ENCODE measurements at regions not wholly inside any gene's neighbourhood (a gene's known extent, or its start where the extent isn't known, plus 50 kb on each side); places are given as distances from the start of the nearest gene placed in this dataset.

- intact Hi-C loops (cut with DNase I) = no loop called here
- H3K4me3 ChIP-seq = no peak overlapping the region
- TF ChIP-seq POLR2A (IDR thresholded peaks at IDR 0.05; ENCODE audit: low read depth) (no peak), POLR2AphosphoS5 (IDR thresholded peaks at IDR 0.05) (no peak), CTCF (IDR thresholded peaks at IDR 0.05) (no peak), EP300 (IDR thresholded peaks at IDR 0.05) (no peak)
Measured at GRCh38 chr4:82055156-82055555, 318.6 kb downstream of the HNRNPD start.

GRCh38 chr4:82053396-82053795 is 320.4 kb downstream of the HNRNPD start:
- TF ChIP-seq POLR2AphosphoS5 (IDR thresholded peaks at IDR 0.05) (no peak), EP300 (IDR thresholded peaks at IDR 0.05) (no peak), POLR2A (IDR thresholded peaks at IDR 0.05; ENCODE audit: low read depth) (no peak), CTCF (IDR thresholded peaks at IDR 0.05) (no peak)
- DNase-seq (ENCODE audit: extremely low spot score) = no peak
- H3K4me1 ChIP-seq = no peaks in the 10 kb centered on the region
- H3K9me3 ChIP-seq = no peaks in the 10 kb centered on the region
- WGBS = 90% methylated on average over 2 of the region's 2 CpGs
- no peak overlapping the region for H3K27ac ChIP-seq (replicated peaks in 1 of 4)
- intact Hi-C loops (cut with DNase I) = no loop called here
- no peak overlapping the region for H3K4me3 ChIP-seq
- H3K36me3 ChIP-seq = no peaks in the 10 kb centered on the region
- H3K27me3 ChIP-seq = no peaks in the 10 kb centered on the region

More at GRCh38 chr4:82055156-82055555, 318.6 kb downstream of the HNRNPD start:
- no peaks in the 10 kb centered on the region for H3K36me3 ChIP-seq
- no peaks in the 10 kb centered on the region for H3K9me3 ChIP-seq
- no peak overlapping the region for H3K27ac ChIP-seq (replicated peaks in 1 of 4)
- 75% methylated on average over 1 of the region's 1 CpG for WGBS
- H3K4me1 ChIP-seq = no peaks in the 10 kb centered on the region
- no peaks in the 10 kb centered on the region for H3K27me3 ChIP-seq
- no peak for DNase-seq (ENCODE audit: extremely low spot score)

GRCh38 chr4:82050796-82051195 is 323.0 kb downstream of the HNRNPD start:
- WGBS = 80% methylated on average over 2 of the region's 2 CpGs
- H3K9me3 ChIP-seq = no peaks in the 10 kb centered on the region
- no peaks in the 10 kb centered on the region for H3K36me3 ChIP-seq
- no peak for TF ChIP-seq EP300 (IDR thresholded peaks at IDR 0.05)
- no peak for TF ChIP-seq POLR2AphosphoS5 (IDR thresholded peaks at IDR 0.05)
- no peak for TF ChIP-seq CTCF (IDR thresholded peaks at IDR 0.05)
- TF ChIP-seq POLR2A (IDR thresholded peaks at IDR 0.05; ENCODE audit: low read depth) = no peak
- no peak for DNase-seq (ENCODE audit: extremely low spot score)
- no peaks in the 10 kb centered on the region for H3K4me1 ChIP-seq
- H3K4me3 ChIP-seq = no peak overlapping the region
- peaks cover 0 to 11% (median 0%) of the 10 kb centered on the region in 4 donors for H3K27me3 ChIP-seq
- no peak overlapping the region for H3K27ac ChIP-seq (replicated peaks in 1 of 4)
- intact Hi-C loops (cut with DNase I) = no loop called here

- H3K36me3 ChIP-seq = no peaks in the 10 kb centered on the region
- H3K9me3 ChIP-seq = no peaks in the 10 kb centered on the region
- no peak overlapping the region for H3K27ac ChIP-seq (replicated peaks in 1 of 4)
- no peak overlapping the region for H3K4me3 ChIP-seq
- WGBS = 72% methylated on average over 1 of the region's 1 CpG
- peaks cover 3 to 9% (median 9%) of the 10 kb centered on the region in 4 donors for H3K4me1 ChIP-seq
- H3K27me3 ChIP-seq = peaks cover 0 to 27% (median 0%) of the 10 kb centered on the region in 4 donors
- no peak for TF ChIP-seq POLR2A (IDR thresholded peaks at IDR 0.05; ENCODE audit: low read depth)
- TF ChIP-seq EP300 (IDR thresholded peaks at IDR 0.05) = no peak
- no peak for TF ChIP-seq CTCF (IDR thresholded peaks at IDR 0.05)
- TF ChIP-seq POLR2AphosphoS5 (IDR thresholded peaks at IDR 0.05) = no peak
- intact Hi-C loops (cut with DNase I) = no loop called here
- no peak for DNase-seq (ENCODE audit: extremely low spot score)
Measured at GRCh38 chr4:82049294-82049693, 324.5 kb downstream of the HNRNPD start.

GRCh38 chr4:82047731-82048130 is 326.1 kb downstream of the HNRNPD start:
- DNase-seq (ENCODE audit: extremely low spot score) = no peak
- Histone ChIP-seq H3K4me3 (no peak overlapping the region), H3K36me3 (no peaks in the 10 kb centered on the region), H3K9me3 (no peaks in the 10 kb centered on the region), H3K27me3 (peaks cover 0 to 35% (median 0%) of the 10 kb centered on the region in 4 donors), H3K27ac (replicated peaks in 1 of 4) (no peak overlapping the region), H3K4me1 (peaks cover 6 to 19% (median 15%) of the 10 kb centered on the region in 4 donors)
- intact Hi-C loops (cut with DNase I) = no loop called here
- TF ChIP-seq EP300 (IDR thresholded peaks at IDR 0.05) = no peak
- no peak for TF ChIP-seq CTCF (IDR thresholded peaks at IDR 0.05)
- no peak for TF ChIP-seq POLR2AphosphoS5 (IDR thresholded peaks at IDR 0.05)
- no peak for TF ChIP-seq POLR2A (IDR thresholded peaks at IDR 0.05; ENCODE audit: low read depth)
- WGBS = 89% methylated on average over 1 of the region's 1 CpG
